ENCODE measurements at regions not wholly inside any gene's neighbourhood (a gene's known extent, or its start where the extent isn't known, plus 50 kb on each side); places are given as distances from the start of the nearest gene placed in this dataset.

- H3K4me3 ChIP-seq (ENCODE audit: control insufficient read depth, low read depth, low read length) = no peak overlapping the region
- TF ChIP-seq CTCF (conservative IDR thresholded peaks at IDR 0.05; ENCODE audit: control insufficient read depth, insufficient read depth, low read depth, low read length) = no peak
- no peak for DNase-seq (ENCODE audit: low read depth)
Measured at GRCh38 chr6:16078064-16078463, 50.8 kb upstream of the MYLIP start.

GRCh38 chr6:16069671-16070070 is 59.2 kb upstream of the MYLIP start:
- TF ChIP-seq CTCF (conservative IDR thresholded peaks at IDR 0.05; ENCODE audit: control insufficient read depth, insufficient read depth, low read depth, low read length) = no peak
- H3K4me3 ChIP-seq (ENCODE audit: control insufficient read depth, low read depth, low read length) = no peak overlapping the region
- no peak for DNase-seq (ENCODE audit: low read depth)

GRCh38 chr6:16069222-16069621 is 59.7 kb upstream of the MYLIP start:
- DNase-seq (ENCODE audit: low read depth) = no peak
- TF ChIP-seq CTCF (conservative IDR thresholded peaks at IDR 0.05; ENCODE audit: control insufficient read depth, insufficient read depth, low read depth, low read length) = no peak

GRCh38 chr6:16067568-16067967 is 61.3 kb upstream of the MYLIP start:
- no peak for DNase-seq (ENCODE audit: low read depth)
- H3K4me3 ChIP-seq (ENCODE audit: control insufficient read depth, low read depth, low read length) = no peak overlapping the region
- TF ChIP-seq CTCF (conservative IDR thresholded peaks at IDR 0.05; ENCODE audit: control insufficient read depth, insufficient read depth, low read depth, low read length) = no peak

More at GRCh38 chr6:16069222-16069621, 59.7 kb upstream of the MYLIP start:
- no peak overlapping the region for H3K4me3 ChIP-seq (ENCODE audit: control insufficient read depth, low read depth, low read length)

- H3K4me3 ChIP-seq (ENCODE audit: control insufficient read depth, low read depth, low read length) = no peak overlapping the region
- TF ChIP-seq CTCF (conservative IDR thresholded peaks at IDR 0.05; ENCODE audit: control insufficient read depth, insufficient read depth, low read depth, low read length) = no peak
- DNase-seq (ENCODE audit: low read depth) = no peak
Measured at GRCh38 chr6:16064671-16065072, 64.2 kb upstream of the MYLIP start.

GRCh38 chr6:16063580-16063979 is 65.3 kb upstream of the MYLIP start:
- DNase-seq (ENCODE audit: low read depth) = no peak
- TF ChIP-seq CTCF (conservative IDR thresholded peaks at IDR 0.05; ENCODE audit: control insufficient read depth, insufficient read depth, low read depth, low read length) = no peak
- H3K4me3 ChIP-seq (ENCODE audit: control insufficient read depth, low read depth, low read length) = no peak overlapping the region

- no peak overlapping the region for H3K4me3 ChIP-seq (ENCODE audit: control insufficient read depth, low read depth, low read length)
- DNase-seq (ENCODE audit: low read depth) = no peak
- no peak for TF ChIP-seq CTCF (conservative IDR thresholded peaks at IDR 0.05; ENCODE audit: control insufficient read depth, insufficient read depth, low read depth, low read length)
Measured at GRCh38 chr6:16061818-16062217, 67.1 kb upstream of the MYLIP start.
